ENCODE measurements at regions not wholly inside any gene's neighbourhood (a gene's known extent, or its start where the extent isn't known, plus 50 kb on each side); places are given as distances from the start of the nearest gene placed in this dataset.
A peak's percentile ranks its signal among the peaks of the same experiment; 100 is the strongest.
"Not testable (repeated sequence)": the region's sequence is repeated elsewhere in the genome, so short reads cannot be mapped to it uniquely, and the experiment has no call there.

GRCh38 chr21:5065240-5066211 lies 5455.9 kb upstream of the TPTE start:
- peak; percentile 29 to 37 for DNase-seq (ENCODE audit: low read depth in 2 of 2)

- DNase-seq (ENCODE audit: low read depth in 2 of 2), result not testable (repeated sequence)
Measured at GRCh38 chr21:5066682-5067251, 5454.6 kb upstream of the TPTE start.

- not testable (repeated sequence) for DNase-seq (ENCODE audit: low read depth in 2 of 2)
Measured at GRCh38 chr21:5067326-5068048, 5453.9 kb upstream of the TPTE start.

GRCh38 chr21:5068649-5069048 lies 5452.7 kb upstream of the TPTE start:
- DNase-seq (ENCODE audit: low read depth in 2 of 2), result not testable (repeated sequence)

- DNase-seq (ENCODE audit: low read depth in 2 of 2), result not testable (repeated sequence)
Measured at GRCh38 chr21:5071180-5071579, 5450.2 kb upstream of the TPTE start.

- not testable (repeated sequence) for DNase-seq (ENCODE audit: low read depth in 2 of 2)
Measured at GRCh38 chr21:5076854-5077253, 5444.5 kb upstream of the TPTE start.

GRCh38 chr21:5079361-5079760 lies 5442.0 kb upstream of the TPTE start:
- DNase-seq (ENCODE audit: low read depth in 2 of 2), result not testable (repeated sequence)

- DNase-seq (ENCODE audit: low read depth in 2 of 2), result not testable (repeated sequence)
Measured at GRCh38 chr21:5080015-5080414, 5441.4 kb upstream of the TPTE start.

- not testable (repeated sequence) for DNase-seq (ENCODE audit: low read depth in 2 of 2)
Measured at GRCh38 chr21:5084246-5084645, 5437.1 kb upstream of the TPTE start.

- DNase-seq (ENCODE audit: low read depth in 2 of 2), result not testable (repeated sequence)
Measured at GRCh38 chr21:5085456-5085855, 5435.9 kb upstream of the TPTE start.

GRCh38 chr21:5086416-5086815 lies 5435.0 kb upstream of the TPTE start:
- DNase-seq (ENCODE audit: low read depth in 2 of 2), result not testable (repeated sequence)

- not testable (repeated sequence) for DNase-seq (ENCODE audit: low read depth in 2 of 2)
Measured at GRCh38 chr21:5088820-5089219, 5432.6 kb upstream of the TPTE start.

GRCh38 chr21:5089399-5090089 lies 5431.8 kb upstream of the TPTE start:
- not testable (repeated sequence) for DNase-seq (ENCODE audit: low read depth in 2 of 2)

- not testable (repeated sequence) for DNase-seq (ENCODE audit: low read depth in 2 of 2)
Measured at GRCh38 chr21:5090132-5091079, 5431.0 kb upstream of the TPTE start.

GRCh38 chr21:5091274-5091673 lies 5430.1 kb upstream of the TPTE start:
- DNase-seq (ENCODE audit: low read depth in 2 of 2), result not testable (repeated sequence)

GRCh38 chr21:5095628-5096027 lies 5425.8 kb upstream of the TPTE start:
- not testable (repeated sequence) for DNase-seq (ENCODE audit: low read depth in 2 of 2)

- not testable (repeated sequence) for DNase-seq (ENCODE audit: low read depth in 2 of 2)
Measured at GRCh38 chr21:5098010-5098743, 5423.2 kb upstream of the TPTE start.

GRCh38 chr21:5100604-5101174 lies 5420.7 kb upstream of the TPTE start:
- not testable (repeated sequence) for DNase-seq (ENCODE audit: low read depth in 2 of 2)

GRCh38 chr21:5101749-5102148 lies 5419.6 kb upstream of the TPTE start:
- peak; percentile 54 to 62 for DNase-seq (ENCODE audit: low read depth in 2 of 2)

Measured in stimulated activated CD4-positive, alpha-beta T cell treated with anti-CD3 and anti-CD28 coated beads, Interleukin-12 subunit alpha, Interleukin-12 subunit beta, amount 100 ng/mL, for 24 hours (primary cell).